BE2C (cell line): ENCODE measurements at regions not wholly inside any gene's neighbourhood (a gene's known extent, or its start where the extent isn't known, plus 50 kb on each side); places are given as distances from the start of the nearest gene placed in this dataset.

ENCODE experiments used
- DNase-seq: peaks from one replicate; pipeline ENCODE4 v3.0.0-alpha.2; 2020
- H3K27me3 ChIP-seq: fragments of 250-450 bp; sonication (Bioruptor Pico); 2 replicates; pipeline ENCODE4 v1.5.1; 2020; ENCODE audit warnings: mild to moderate bottlenecking
- H3K36me3 ChIP-seq: fragments of 250-450 bp; sonication (Bioruptor Pico); 2 replicates; pipeline ENCODE4 v1.5.1; 2020; ENCODE audit warnings: mild to moderate bottlenecking
- H3K4me1 ChIP-seq: fragments of 250-450 bp; sonication (Bioruptor Pico); 2 replicates; pipeline ENCODE4 v1.5.1; 2020
- H3K4me3 ChIP-seq: 2 replicates; pipeline ENCODE4 v1.5.1; 2011; ENCODE audit warnings: low read depth, low read length
- H3K9me3 ChIP-seq: fragments of 250-450 bp; sonication (Bioruptor Pico); 2 replicates; pipeline ENCODE4 v1.5.1; 2020
- CTCF ChIP-seq: IDR thresholded peaks from 2 replicates; pipeline ENCODE4 v1.5.1; 2012; ENCODE audit warnings: mild to moderate bottlenecking, low read depth, low read length

DNA sequence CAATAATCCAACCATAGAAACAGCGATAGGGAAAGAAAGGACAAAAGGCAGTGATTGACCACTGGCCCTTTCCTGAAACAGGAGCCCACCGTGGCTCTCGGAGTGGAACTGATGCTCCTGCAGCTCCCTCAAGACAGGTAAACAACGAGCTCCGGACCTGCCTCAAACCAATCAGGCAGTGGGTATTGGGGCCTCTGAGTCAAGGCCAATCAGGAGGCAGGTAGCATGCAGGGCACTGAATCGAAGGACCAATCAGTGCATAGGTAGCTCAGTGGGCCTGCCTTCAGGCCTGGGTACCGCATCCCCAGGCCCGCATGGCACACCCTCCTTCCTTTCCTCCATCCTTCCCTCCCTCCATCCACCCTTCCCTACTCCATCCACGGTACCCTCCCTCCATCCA, 425.1 kb upstream of the MGMT start:
- Histone ChIP-seq H3K4me1 (0 out of 2 replicates have a peak, but pooled peaks cover 5% of the 10 kb centered on the region), H3K9me3 (no peaks in the 10 kb centered on the region), H3K27me3 (no peaks in the 10 kb centered on the region), H3K4me3 (no peak overlapping the region), H3K36me3 (no peaks in the 10 kb centered on the region)
- no peak for TF ChIP-seq CTCF
- DNase-seq = no peak

- no peak for TF ChIP-seq CTCF
Measured at GRCh38 chr10:129042776-129043595, 424.1 kb upstream of the MGMT start.

DNA sequence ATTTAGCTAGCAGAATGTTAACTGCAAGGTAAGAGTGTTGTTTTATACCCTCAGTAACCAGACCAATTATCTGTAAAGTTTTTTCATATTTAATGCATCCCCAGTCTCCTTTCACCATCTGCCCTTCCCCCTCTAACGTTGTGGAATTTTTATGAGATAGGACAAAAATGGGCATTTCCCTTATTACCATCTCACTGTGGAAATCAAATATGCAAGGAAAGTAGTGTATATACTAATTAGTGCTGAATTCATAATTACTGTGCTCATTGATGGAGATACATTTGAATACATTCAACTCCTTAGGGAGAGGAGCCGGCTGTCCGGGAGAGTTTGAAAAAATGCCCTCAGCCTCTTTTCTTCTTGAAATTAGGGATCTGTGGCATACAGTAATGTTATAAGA, 423.4 kb upstream of the MGMT start:
- no peak for DNase-seq
- H3K4me3 ChIP-seq = no peak overlapping the region
- no peak for TF ChIP-seq CTCF
- H3K36me3 ChIP-seq = no peaks in the 10 kb centered on the region
- peaks cover 5% of the 10 kb centered on the region; the same call in 1 of the 2 replicates for H3K4me1 ChIP-seq
- no peaks in the 10 kb centered on the region for H3K9me3 ChIP-seq
- no peaks in the 10 kb centered on the region for H3K27me3 ChIP-seq

More at GRCh38 chr10:129042776-129043595, 424.1 kb upstream of the MGMT start:
- no peaks in the 10 kb centered on the region for H3K9me3 ChIP-seq
- H3K36me3 ChIP-seq = no peaks in the 10 kb centered on the region
- H3K4me1 ChIP-seq = peaks cover 6% of the 10 kb centered on the region; the same call in 1 of the 2 replicates
- no peaks in the 10 kb centered on the region for H3K27me3 ChIP-seq
- no peak for DNase-seq
- H3K4me3 ChIP-seq = no peak overlapping the region

DNA sequence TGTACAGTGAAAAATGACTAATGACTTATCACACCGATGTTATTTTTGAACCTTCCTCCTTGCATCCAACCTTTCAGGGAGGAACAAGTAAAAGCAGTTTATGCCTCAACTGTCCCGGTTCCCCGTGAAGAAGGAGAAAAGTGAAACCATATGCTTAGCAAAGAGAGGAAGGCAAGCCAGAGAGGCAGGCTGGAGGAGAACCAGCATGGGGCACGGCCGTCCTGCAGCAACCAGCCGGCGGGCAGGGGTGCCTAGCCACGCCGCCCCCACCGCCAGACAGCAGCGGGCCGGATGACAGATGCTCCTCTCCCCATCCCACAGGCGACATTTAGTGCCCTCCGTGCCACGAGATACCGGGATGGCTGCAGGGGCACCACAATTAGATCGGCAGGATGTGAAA, 421.4 kb upstream of the MGMT start:
- Histone ChIP-seq H3K36me3 (no peaks in the 10 kb centered on the region), H3K4me3 (no peak overlapping the region), H3K4me1 (peaks cover 9% of the 10 kb centered on the region; the same call in 1 of the 2 replicates), H3K27me3 (no peaks in the 10 kb centered on the region), H3K9me3 (no peaks in the 10 kb centered on the region)
- no peak for DNase-seq
- no peak for TF ChIP-seq CTCF

GRCh38 chr10:129046065-129046681, 420.9 kb upstream of the MGMT start:
- H3K9me3 ChIP-seq = no peaks in the 10 kb centered on the region
- no peaks in the 10 kb centered on the region for H3K36me3 ChIP-seq
- no peaks in the 10 kb centered on the region for H3K27me3 ChIP-seq
- DNase-seq = no peak
- H3K4me3 ChIP-seq = no peak overlapping the region
- TF ChIP-seq CTCF = no peak
- H3K4me1 ChIP-seq = peaks cover 9% of the 10 kb centered on the region; the same call in 1 of the 2 replicates

DNA sequence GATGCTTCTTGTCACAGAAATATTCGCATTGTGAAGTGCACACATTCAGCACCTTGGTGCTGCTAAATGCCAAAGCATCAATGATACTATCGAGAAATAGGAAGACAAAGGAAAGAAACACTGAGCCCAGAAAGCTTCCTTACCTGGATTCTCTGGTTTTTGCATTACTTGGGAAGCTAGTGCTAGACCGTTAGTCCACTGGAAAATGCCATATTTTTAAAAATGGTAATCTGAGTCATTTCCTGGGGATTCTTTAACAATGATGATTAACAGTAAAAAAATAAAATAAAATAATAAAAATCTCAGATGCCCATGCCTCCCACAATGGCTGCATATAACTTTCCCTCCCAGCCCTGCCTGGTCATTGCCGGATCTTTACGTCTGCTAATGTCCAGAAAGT, 420.1 kb upstream of the MGMT start:
- no peak for TF ChIP-seq CTCF
- peaks cover 9% of the 10 kb centered on the region; the same call in 1 of the 2 replicates for H3K4me1 ChIP-seq

More for the DNA sequence above, 420.1 kb upstream of the MGMT start:
- no peaks in the 10 kb centered on the region for H3K36me3 ChIP-seq
- no peaks in the 10 kb centered on the region for H3K9me3 ChIP-seq
- DNase-seq = no peak
- no peaks in the 10 kb centered on the region for H3K27me3 ChIP-seq
- no peak overlapping the region for H3K4me3 ChIP-seq
